Naive thymus-derived CD8-positive, alpha-beta T cell (primary cell): ENCODE measurements at regions not wholly inside any gene's neighbourhood (a gene's known extent, or its start where the extent isn't known, plus 50 kb on each side); places are given as distances from the start of the nearest gene placed in this dataset.
A peak's percentile ranks its signal among the peaks of the same experiment; 100 is the strongest.

Experiments used
- ATAC-seq, 2 donors: fragments of 150-1000 bp; cut with Tn5 transposase in 1 of 2; sonication (Bioruptor Pico), chemical (Tn5 transposase) in 1 of 2; 1 replicate in 1 of 2; 2 replicates in 1 of 2; pipeline ENCODE4 v1.10.0; 2021; ENCODE audit warnings: mild to moderate bottlenecking in 2 of 2, moderate library complexity in 2 of 2
- POLR2A ChIA-PET: fragments of 350-600 bp; sonication (Branson Sonifier 250); formaldehyde crosslinking; loops from one replicate; lab custom pipeline; 2021; ENCODE audit warnings: antibody characterized with exemption; lab: Charles Lee
- DNase-seq, 10 donors: peaks; one replicate each; pipeline versions ENCODE4 v3.0.0 to v3.0.0-alpha.2; 2020 to 2022
- H3K27ac Mint-ChIP-seq, 10 donors: one replicate each; pipeline ENCODE4 v1.8.0; 2020 to 2022; ENCODE audit warnings: mild to moderate bottlenecking in 10 of 10, mixed read lengths in 10 of 10, moderate library complexity in 4 of 10, inconsistent platforms in 1 of 10
- H3K27me3 Mint-ChIP-seq, 5 donors: one replicate each; pipeline ENCODE4 v1.8.0; 2021 to 2022; ENCODE audit warnings: mixed read lengths in 5 of 5
- H3K36me3 Mint-ChIP-seq, 3 donors: one replicate each; pipeline ENCODE4 v1.8.0; 2020 to 2022; ENCODE audit warnings: mixed read lengths in 3 of 3, mild to moderate bottlenecking in 2 of 3, inconsistent platforms in 1 of 3
- H3K4me1 Mint-ChIP-seq, 4 donors: one replicate each; pipeline ENCODE4 v1.8.0; 2021 to 2022; ENCODE audit warnings: mixed read lengths in 4 of 4
- H3K4me3 Mint-ChIP-seq, 10 donors: one replicate each; pipeline ENCODE4 v1.8.0; 2020 to 2022; ENCODE audit warnings: mild to moderate bottlenecking in 10 of 10, mixed read lengths in 10 of 10, moderate library complexity in 6 of 10, inconsistent platforms in 1 of 10
- H3K9me3 Mint-ChIP-seq, 9 donors: one replicate each; pipeline ENCODE4 v1.8.0; 2020 to 2022; ENCODE audit warnings: mixed read lengths in 9 of 9, mild to moderate bottlenecking in 3 of 9, inconsistent platforms in 1 of 9, moderate library complexity in 1 of 9

DNA sequence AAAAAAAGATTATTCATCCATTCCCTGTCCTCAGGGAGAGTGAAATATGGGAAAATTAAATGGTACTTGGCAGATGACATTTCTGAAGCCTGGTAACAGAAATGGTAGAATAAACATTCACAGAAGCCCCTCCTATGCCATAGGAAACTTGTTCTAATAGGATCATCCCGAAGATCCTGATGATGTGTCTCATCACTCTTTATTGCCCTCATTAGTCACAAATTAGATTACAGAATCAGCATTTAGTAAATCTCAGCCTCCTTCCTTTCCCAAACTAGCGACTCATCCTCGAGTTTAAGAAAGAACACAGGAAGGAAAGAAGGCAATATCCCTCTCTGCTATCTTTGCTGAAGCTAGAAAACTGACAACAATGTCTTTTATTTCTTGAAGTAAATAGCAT is 154.4 kb downstream of the TMEM200A start:
- no peak overlapping the region for H3K4me3 Mint-ChIP-seq
- peaks cover 29 to 55% (median 45%) of the 10 kb centered on the region in 4 donors for H3K4me1 Mint-ChIP-seq
- ATAC-seq: no peak
- peaks cover 0 to 9% (median 3%) of the 10 kb centered on the region in 3 donors for H3K36me3 Mint-ChIP-seq
- DNase-seq: no peak
- peaks cover 0 to 32% (median 10%) of the 10 kb centered on the region in 9 donors for H3K9me3 Mint-ChIP-seq
- peak overlapping the region in 1 of 10 donors; percentile 1 for H3K27ac Mint-ChIP-seq
- no peaks in the 10 kb centered on the region for H3K27me3 Mint-ChIP-seq
- POLR2A ChIA-PET: no interaction called here

DNA sequence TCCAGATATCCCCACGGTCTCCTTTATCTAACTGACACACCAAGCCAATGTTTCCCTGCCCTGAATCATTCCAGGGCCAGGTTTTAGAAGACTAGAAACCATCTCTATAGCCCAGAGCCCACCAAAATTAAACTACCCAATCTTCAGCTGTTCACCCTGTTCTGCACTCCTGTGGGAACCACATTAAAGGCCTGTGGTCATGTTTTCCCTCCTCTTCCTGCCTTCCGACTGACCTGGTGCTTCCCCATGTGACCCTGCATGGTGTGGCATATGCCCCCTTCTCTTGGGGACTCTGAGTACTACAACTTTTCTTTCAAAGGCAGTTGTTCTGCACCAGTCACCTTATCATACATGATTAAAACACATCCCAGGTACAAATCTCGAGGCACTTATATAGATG is 155.0 kb downstream of the TMEM200A start:
- H3K27ac Mint-ChIP-seq: peak overlapping the region in 5 of 10 donors; percentile 1 to 69 (median 36)
- POLR2A ChIA-PET: interaction anchor here (1.1 kb wide), 1 partner anchor 13 kb away, joined by 3 read pairs; no protein-coding TSS in a partner anchor
- H3K27me3 Mint-ChIP-seq: no peaks in the 10 kb centered on the region
- no peak overlapping the region for H3K4me3 Mint-ChIP-seq
- no peak for DNase-seq
- ATAC-seq: no peak
- peaks cover 31 to 61% (median 51%) of the 10 kb centered on the region in 4 donors for H3K4me1 Mint-ChIP-seq
- peaks cover 0 to 28% (median 10%) of the 10 kb centered on the region in 9 donors for H3K9me3 Mint-ChIP-seq
- peaks cover 0 to 9% (median 3%) of the 10 kb centered on the region in 3 donors for H3K36me3 Mint-ChIP-seq

DNA sequence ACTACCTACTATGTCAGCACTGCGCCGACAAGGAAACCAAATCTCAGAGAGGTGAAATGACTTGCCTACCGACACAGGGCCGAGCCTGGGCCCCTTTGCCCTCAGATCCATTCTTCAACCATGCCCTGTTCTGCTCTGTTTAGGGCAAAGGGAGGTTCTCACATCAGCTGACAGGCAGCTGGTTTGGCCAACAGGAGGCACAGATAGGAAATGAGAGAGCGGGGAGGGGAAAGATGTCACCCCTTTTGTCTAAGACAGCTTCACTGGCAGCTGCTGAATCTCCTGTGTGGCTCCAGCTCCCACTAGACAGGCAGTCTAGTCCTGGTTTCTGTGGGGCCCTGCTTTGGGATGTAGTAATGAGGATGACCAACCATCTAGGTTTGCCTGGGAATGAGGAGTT is 158.7 kb downstream of the TMEM200A start:
- Mint-ChIP-seq H3K27ac (peak overlapping the region; percentile 44 to 88 (median 77)), H3K4me1 (peaks cover 26 to 49% (median 40%) of the 10 kb centered on the region in 4 donors), H3K36me3 (peaks cover 0 to 18% (median 5%) of the 10 kb centered on the region in 3 donors), H3K9me3 (peaks cover 0 to 28% (median 10%) of the 10 kb centered on the region in 9 donors), H3K27me3 (no peaks in the 10 kb centered on the region), H3K4me3 (peak overlapping the region in 7 of 10 donors; percentile 8 to 65 (median 39))
- DNase-seq: peak in 2 of 10 donors; percentile 18 to 29
- peak; percentile 33 to 58 for ATAC-seq
- POLR2A ChIA-PET: no interaction called here

DNA sequence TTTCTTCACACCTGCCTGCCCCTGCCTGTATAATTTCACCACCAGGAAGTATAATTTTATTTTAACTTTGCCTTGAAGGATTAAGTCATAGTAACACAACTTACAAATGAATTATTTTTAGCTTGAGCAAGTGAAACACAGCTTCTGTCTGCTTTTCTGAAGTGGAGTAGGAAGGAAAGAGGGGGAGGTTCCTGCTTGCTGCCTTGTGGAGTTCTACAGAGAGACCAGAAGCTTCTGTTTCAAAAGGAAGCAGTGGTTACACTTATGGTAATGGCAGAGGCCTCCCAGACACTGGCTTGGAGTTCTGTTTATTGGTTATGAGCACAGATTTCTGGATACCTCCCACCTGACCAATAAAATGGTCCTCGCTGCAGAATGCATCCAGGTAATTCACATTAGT is 159.6 kb downstream of the TMEM200A start:
- peak overlapping the region in 9 of 10 donors; percentile 12 to 58 (median 29) for H3K4me3 Mint-ChIP-seq
- peaks cover 0 to 18% (median 5%) of the 10 kb centered on the region in 3 donors for H3K36me3 Mint-ChIP-seq
- DNase-seq (peak in 3 of 10 donors; percentile 8 to 39 (median 29)), ATAC-seq (peak in 1 of 2 donors; percentile 79)
- POLR2A ChIA-PET: no interaction called here
- no peaks in the 10 kb centered on the region for H3K27me3 Mint-ChIP-seq
- peaks cover 26 to 47% (median 40%) of the 10 kb centered on the region in 4 donors for H3K4me1 Mint-ChIP-seq
- peaks cover 0 to 33% (median 10%) of the 10 kb centered on the region in 9 donors for H3K9me3 Mint-ChIP-seq
- peak overlapping the region in 9 of 10 donors; percentile 44 to 88 (median 80) for H3K27ac Mint-ChIP-seq

DNA sequence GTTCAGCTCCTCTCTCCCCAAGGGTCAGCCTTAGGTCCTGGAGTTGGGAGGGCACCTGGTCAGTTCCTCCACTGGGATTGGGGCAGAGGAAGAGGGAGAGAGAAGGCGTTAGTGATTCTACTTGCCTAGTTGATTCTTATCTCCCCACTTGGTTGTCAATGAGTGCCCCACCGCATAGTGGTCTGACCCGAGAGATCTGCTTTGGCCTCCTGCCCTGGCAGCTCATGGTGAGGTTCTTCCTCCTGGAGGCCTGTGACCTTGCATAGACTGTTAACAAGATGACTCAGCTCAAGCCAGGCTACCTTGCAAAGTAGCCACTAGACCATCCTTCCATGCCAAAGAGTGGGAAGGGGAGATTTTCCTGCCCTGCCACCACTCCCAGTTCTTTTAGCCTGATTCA is 160.6 kb downstream of the TMEM200A start:
- Mint-ChIP-seq H3K27ac (peak overlapping the region in 5 of 10 donors; percentile 15 to 62 (median 45)), H3K9me3 (peaks cover 0 to 32% (median 8%) of the 10 kb centered on the region in 9 donors), H3K36me3 (peaks cover 0 to 19% (median 4%) of the 10 kb centered on the region in 3 donors), H3K4me1 (peaks cover 24 to 40% (median 36%) of the 10 kb centered on the region in 4 donors), H3K27me3 (no peaks in the 10 kb centered on the region), H3K4me3 (peak overlapping the region in 2 of 10 donors; percentile 24 to 26)
- ATAC-seq (no peak), DNase-seq (no peak)
- POLR2A ChIA-PET: no interaction called here

DNA sequence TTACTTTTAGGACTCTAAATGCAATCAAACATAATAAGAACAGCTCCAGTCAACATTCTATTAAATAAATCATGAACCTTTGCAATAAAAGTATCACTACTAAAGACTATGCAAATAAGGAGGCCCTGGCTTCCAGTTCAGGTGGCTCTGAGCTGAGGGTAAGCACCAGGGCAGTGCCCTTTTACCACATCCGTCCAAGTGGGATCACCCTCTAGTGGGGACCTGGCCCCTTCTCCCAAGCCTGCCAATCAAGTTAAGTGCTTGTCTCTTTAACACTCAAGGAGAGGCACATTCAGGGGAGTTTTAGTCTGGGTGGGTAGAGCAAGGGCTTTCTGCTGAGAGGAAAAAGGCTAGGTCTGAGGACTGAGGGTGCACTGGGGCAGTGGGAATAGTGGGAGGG is 161.4 kb downstream of the TMEM200A start:
- ATAC-seq (no peak), DNase-seq (no peak)
- H3K27ac Mint-ChIP-seq: peak overlapping the region in 1 of 10 donors; percentile 10
- POLR2A ChIA-PET: no interaction called here
- no peaks in the 10 kb centered on the region for H3K27me3 Mint-ChIP-seq
- H3K9me3 Mint-ChIP-seq: peaks cover 0 to 37% (median 8%) of the 10 kb centered on the region in 9 donors
- H3K36me3 Mint-ChIP-seq: peaks cover 0 to 22% (median 4%) of the 10 kb centered on the region in 3 donors
- H3K4me3 Mint-ChIP-seq: no peak overlapping the region
- H3K4me1 Mint-ChIP-seq: peaks cover 24 to 40% (median 36%) of the 10 kb centered on the region in 4 donors

DNA sequence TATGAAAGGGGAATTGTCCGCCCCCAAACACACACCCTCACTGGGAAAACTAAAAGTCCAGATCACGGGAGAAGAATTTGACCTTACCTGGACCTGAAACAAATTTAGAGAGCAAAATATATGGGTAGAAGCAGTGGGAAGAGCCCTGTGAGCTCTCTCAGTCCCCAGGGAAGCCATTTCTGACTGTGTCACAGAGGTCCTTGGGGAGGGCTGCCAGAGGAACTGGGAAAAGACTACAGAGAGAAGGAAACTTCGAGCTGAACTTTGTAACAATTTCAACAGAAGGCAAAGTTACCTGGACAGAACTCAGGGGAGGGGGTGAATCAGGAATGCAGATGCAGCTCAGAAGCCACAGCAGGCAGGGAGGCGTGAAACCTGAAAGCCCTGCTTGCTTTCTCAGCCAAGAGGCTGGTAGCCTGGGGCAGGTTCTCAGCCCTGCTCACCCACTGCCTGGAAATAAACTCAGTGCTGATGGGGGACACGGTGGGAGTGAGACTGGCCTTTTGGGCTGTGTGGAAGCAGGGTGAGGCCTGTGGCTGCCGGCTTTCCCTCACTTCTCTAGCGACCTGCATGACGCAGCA is 163.8 kb downstream of the TMEM200A start:
- peaks cover 0 to 22% (median 8%) of the 10 kb centered on the region in 3 donors for H3K36me3 Mint-ChIP-seq
- DNase-seq (no peak), ATAC-seq (no peak)
- peak overlapping the region in 1 of 10 donors; percentile 52 for H3K27ac Mint-ChIP-seq
- no peaks in the 10 kb centered on the region for H3K27me3 Mint-ChIP-seq
- no peak overlapping the region for H3K4me3 Mint-ChIP-seq
- peaks cover 0 to 41% (median 8%) of the 10 kb centered on the region in 9 donors for H3K9me3 Mint-ChIP-seq
- POLR2A ChIA-PET: no interaction called here
- H3K4me1 Mint-ChIP-seq: peaks cover 14 to 25% (median 22%) of the 10 kb centered on the region in 4 donors

DNA sequence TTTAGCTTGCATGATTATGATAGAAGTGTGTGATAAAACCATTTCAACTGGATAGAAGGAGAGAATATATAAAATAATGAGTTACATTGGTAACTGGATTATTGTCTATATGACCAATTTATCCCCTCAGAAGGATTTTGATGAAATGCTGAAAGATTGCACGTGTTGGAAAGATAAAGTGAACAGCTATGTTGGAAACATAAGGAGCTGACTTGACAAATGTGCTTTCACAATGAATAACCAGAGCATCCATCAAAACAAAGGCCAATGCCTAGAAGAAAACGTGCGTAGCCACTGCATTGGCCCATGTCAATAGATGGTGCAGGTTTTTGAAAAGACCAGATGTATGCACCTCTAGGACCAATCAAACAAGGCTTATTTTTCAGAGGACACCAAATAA is 168.8 kb downstream of the TMEM200A start:
- ATAC-seq (no peak), DNase-seq (no peak)
- Mint-ChIP-seq H3K4me3 (no peak overlapping the region), H3K4me1 (peaks cover 12 to 21% (median 17%) of the 10 kb centered on the region in 4 donors), H3K27ac (no peak overlapping the region), H3K9me3 (peaks cover 0 to 53% (median 29%) of the 10 kb centered on the region in 9 donors), H3K36me3 (peaks cover 0 to 36% (median 27%) of the 10 kb centered on the region in 3 donors), H3K27me3 (no peaks in the 10 kb centered on the region)
- POLR2A ChIA-PET: interaction anchor here (1.3 kb wide), 1 partner anchor 14 kb away, joined by 3 read pairs; no protein-coding TSS in a partner anchor

DNA sequence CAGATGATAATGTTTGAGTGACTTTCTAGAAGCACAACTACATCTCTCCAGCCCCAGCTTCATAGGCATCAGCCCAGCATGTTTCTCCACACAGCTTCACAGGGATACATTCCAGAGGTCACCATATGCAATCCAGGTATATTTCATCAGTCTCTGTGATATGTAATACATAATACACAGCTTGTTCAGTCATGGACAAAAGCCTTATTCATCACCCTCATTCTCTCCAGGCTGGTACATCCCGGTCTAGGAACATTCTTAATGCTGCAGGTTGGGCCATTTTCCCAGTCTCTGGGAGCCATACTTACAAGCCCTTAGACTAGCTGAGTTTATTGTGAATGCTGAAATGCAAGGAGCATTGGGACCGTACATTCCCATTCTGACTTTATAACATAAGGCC is 169.4 kb downstream of the TMEM200A start:
- POLR2A ChIA-PET: no interaction called here
- H3K36me3 Mint-ChIP-seq: peaks cover 0 to 41% (median 33%) of the 10 kb centered on the region in 3 donors
- DNase-seq (no peak), ATAC-seq (no peak)
- no peaks in the 10 kb centered on the region for H3K27me3 Mint-ChIP-seq
- peaks cover 10 to 21% (median 17%) of the 10 kb centered on the region in 4 donors for H3K4me1 Mint-ChIP-seq
- peaks cover 0 to 53% (median 33%) of the 10 kb centered on the region in 9 donors for H3K9me3 Mint-ChIP-seq
- no peak overlapping the region for H3K4me3 Mint-ChIP-seq
- no peak overlapping the region for H3K27ac Mint-ChIP-seq

DNA sequence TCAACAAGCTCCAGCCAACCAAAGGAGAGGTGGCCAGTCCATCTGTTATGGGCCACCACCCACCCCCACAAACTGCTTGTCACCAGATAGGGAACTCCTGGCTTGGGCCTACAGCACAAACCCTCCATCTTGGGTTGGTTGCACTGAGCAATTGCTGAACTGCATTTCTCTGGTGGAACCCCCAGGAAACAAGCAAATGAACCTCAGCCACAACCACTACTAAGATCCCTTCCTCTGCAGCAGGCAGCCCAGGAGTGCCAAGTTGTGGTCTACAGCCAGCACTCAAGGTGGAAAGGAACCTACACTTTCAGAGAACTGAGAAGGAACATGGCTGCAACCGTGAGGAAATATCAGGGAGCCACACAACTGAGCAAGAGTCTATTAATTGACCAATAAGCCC is 171.6 kb downstream of the TMEM200A start:
- Mint-ChIP-seq H3K27ac (peak overlapping the region in 5 of 10 donors; percentile 2 to 49 (median 27)), H3K9me3 (peaks cover 0 to 38% (median 31%) of the 10 kb centered on the region in 9 donors), H3K36me3 (peaks cover 0 to 29% (median 28%) of the 10 kb centered on the region in 3 donors), H3K4me1 (peaks cover 10 to 21% (median 16%) of the 10 kb centered on the region in 4 donors), H3K4me3 (peak overlapping the region in 7 of 10 donors; percentile 19 to 65 (median 55)), H3K27me3 (no peaks in the 10 kb centered on the region)
- POLR2A ChIA-PET: no interaction called here
- ATAC-seq (peak in 1 of 2 donors; percentile 77), DNase-seq (peak in 3 of 10 donors; percentile 12 to 47 (median 40))

DNA sequence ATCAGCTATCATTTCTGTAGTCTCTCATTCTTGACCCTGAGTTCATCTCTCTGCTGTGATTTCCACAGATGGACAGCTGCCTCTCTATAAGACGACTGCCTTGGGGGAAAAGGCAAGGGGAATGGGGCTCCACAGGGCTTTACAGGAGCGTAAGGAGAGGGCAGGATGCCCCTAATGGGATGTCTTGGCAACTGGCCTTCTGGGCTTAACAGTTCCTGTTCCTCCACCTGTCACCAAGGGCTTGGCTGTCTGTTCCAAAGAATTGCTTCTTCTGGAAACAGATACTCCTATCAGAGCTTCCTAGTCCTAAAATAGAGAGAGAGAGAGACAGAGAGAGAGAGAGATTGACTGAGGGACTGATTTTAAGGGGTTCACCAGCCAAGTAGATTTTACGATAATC is 181.9 kb downstream of the TMEM200A start:
- no peaks in the 10 kb centered on the region for H3K9me3 Mint-ChIP-seq
- no peak overlapping the region for H3K4me3 Mint-ChIP-seq
- POLR2A ChIA-PET: no interaction called here
- ATAC-seq: no peak
- no peak for DNase-seq
- H3K36me3 Mint-ChIP-seq: no peaks in the 10 kb centered on the region
- no peaks in the 10 kb centered on the region for H3K27me3 Mint-ChIP-seq
- no peaks in the 10 kb centered on the region for H3K4me1 Mint-ChIP-seq
- no peak overlapping the region for H3K27ac Mint-ChIP-seq

DNA sequence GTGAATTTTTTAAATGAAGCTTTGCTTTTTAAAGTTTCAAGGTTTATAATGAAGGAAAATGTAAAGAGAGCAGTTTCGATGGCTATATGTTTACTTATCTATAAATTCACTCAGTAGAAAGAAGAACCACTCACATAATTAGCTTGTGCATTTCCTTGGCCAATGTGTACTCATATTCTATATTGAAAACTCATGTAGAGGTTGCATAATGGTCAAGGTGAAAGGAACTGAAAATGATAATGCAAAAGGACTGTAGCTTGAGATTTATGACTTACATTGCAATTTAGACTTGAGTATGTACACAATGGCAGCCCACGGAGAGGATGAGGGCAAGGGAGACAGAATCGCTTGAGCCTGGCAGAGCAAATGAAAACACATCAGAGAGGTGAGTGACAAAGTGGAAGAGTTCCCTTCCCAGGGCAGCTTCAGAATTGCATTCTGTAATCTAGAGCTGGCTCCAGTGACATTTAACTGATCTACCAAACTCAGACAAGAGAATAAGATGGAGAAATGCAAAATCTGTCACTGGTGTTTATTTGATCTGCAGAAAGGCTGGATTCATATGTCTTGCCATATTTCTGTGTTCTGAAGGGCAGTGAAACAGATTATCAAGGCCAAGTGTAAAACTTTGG is 191.8 kb downstream of the TMEM200A start:
- no peak for ATAC-seq
- no peaks in the 10 kb centered on the region for H3K36me3 Mint-ChIP-seq
- peaks cover 6 to 27% (median 15%) of the 10 kb centered on the region in 4 donors for H3K4me1 Mint-ChIP-seq
- peaks cover 0 to 5% (median 0%) of the 10 kb centered on the region in 5 donors for H3K27me3 Mint-ChIP-seq
- no peak for DNase-seq
- peaks cover 0 to 6% (median 0%) of the 10 kb centered on the region in 9 donors for H3K9me3 Mint-ChIP-seq
- POLR2A ChIA-PET: no interaction called here
- no peak overlapping the region for H3K27ac Mint-ChIP-seq
- H3K4me3 Mint-ChIP-seq: no peak overlapping the region

DNA sequence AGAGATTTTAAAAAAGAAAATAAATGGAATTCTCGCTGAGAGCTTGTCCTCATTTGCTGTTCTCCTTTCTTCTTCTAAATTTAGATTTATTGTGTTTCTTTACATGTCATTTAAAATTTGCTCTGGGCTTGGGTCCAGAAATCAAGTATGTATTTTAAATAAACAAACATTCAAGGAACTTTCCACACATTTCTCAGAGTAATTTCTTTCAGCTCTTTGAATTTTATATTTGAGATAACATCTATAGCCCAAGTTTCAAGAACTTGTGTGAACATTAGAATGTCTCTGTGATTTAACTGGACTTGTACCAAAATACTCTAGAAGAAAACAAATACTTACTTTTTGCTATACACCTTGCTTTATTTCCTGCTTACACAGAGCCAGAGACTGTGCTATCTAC is 192.3 kb downstream of the TMEM200A start:
- no peak overlapping the region for H3K27ac Mint-ChIP-seq
- peaks cover 0 to 6% (median 0%) of the 10 kb centered on the region in 9 donors for H3K9me3 Mint-ChIP-seq
- ATAC-seq (no peak), DNase-seq (no peak)
- H3K27me3 Mint-ChIP-seq: peaks cover 0 to 5% (median 0%) of the 10 kb centered on the region in 5 donors
- POLR2A ChIA-PET: no interaction called here
- no peaks in the 10 kb centered on the region for H3K36me3 Mint-ChIP-seq
- peaks cover 6 to 28% (median 15%) of the 10 kb centered on the region in 4 donors for H3K4me1 Mint-ChIP-seq
- no peak overlapping the region for H3K4me3 Mint-ChIP-seq
